GM12878 (cell line): ENCODE measurements at regions not wholly inside any gene's neighbourhood (a gene's known extent, or its start where the extent isn't known, plus 50 kb on each side); places are given as distances from the start of the nearest gene placed in this dataset.

Experiments
- ATAC-seq: fragments of 200-7000 bp; cut with Tn5 transposase; 3 replicates; pipeline ENCODE4 v1.9.1; 2020; ENCODE audit warnings: mild to moderate bottlenecking, moderate library complexity
- BruUV-seq: library from RNA; stranded (reverse); fragments of 400-500 nt; replicated peaks from 2 replicates; lab custom pipeline; 2021; lab: Mats Ljungman, UMichigan
- CTCF ChIA-PET: fragments of 300-600 bp; sonication (Branson Sonifier 250); formaldehyde crosslinking; extraction: SDS; loops from one replicate; lab custom pipeline; 2021; ENCODE audit warnings: inconsistent platforms; lab: Yijun Ruan, JAX
- POLR2A ChIA-PET: fragments of 350-600 bp; formaldehyde crosslinking; extraction: SDS; loops from one replicate; lab custom pipeline; 2021; ENCODE audit warnings: inconsistent platforms; lab: Charles Lee
- RAD21 ChIA-PET: fragments of 300-600 bp; sonication (Branson Sonifier 250); formaldehyde crosslinking; loops from one replicate; lab custom pipeline; 2023; ENCODE audit warnings: antibody characterized with exemption; ENCODE audit not compliant: unreplicated experiment; lab: Charles Lee
- SMC1A ChIA-PET: fragments of 300-600 bp; sonication (Branson Sonifier 250); formaldehyde crosslinking; loops from one replicate; lab custom pipeline; 2023; ENCODE audit not compliant: unreplicated experiment, uncharacterized antibody; lab: Charles Lee
- DNase-seq: peaks from one replicate; pipeline ENCODE4 v3.0.0-alpha.2; 2011; ENCODE audit warnings: low read depth, low spot score
- FAIRE-seq: peaks from 3 replicates; lab custom pipeline; 2011; peaks lifted over from hg19 to GRCh38; lab: Jason Lieb, UNC
- H2AFZ ChIP-seq: 2 replicates; pipeline ENCODE4 v1.6.0; 2011; ENCODE audit warnings: low read depth, low read length, control low read depth; ENCODE audit not compliant: control insufficient read depth
- H3K27ac ChIP-seq: 2 replicates; pipeline ENCODE4 v1.5.1; 2011; ENCODE audit warnings: control low read depth; ENCODE audit not compliant: control insufficient read depth, insufficient read depth
- H3K27me3 ChIP-seq, 2 experiments: replicated peaks in 1 of 2; 2 replicates each; pipeline versions ENCODE4 v1.6.0 to v1.6.1; 2011; ENCODE audit warnings: low read length in 1 of 2; ENCODE audit not compliant: control insufficient read depth in 2 of 2, insufficient read depth in 2 of 2
- H3K36me3 ChIP-seq, 2 experiments: 2 replicates each; pipeline ENCODE4 v1.5.1; 2011; ENCODE audit warnings: low read length in 1 of 2; ENCODE audit not compliant: control insufficient read depth in 2 of 2, insufficient read depth in 2 of 2
- H3K4me1 ChIP-seq: 2 replicates; pipeline ENCODE4 v1.6.1; 2011; ENCODE audit warnings: mild to moderate bottlenecking, low read length, moderate library complexity, mixed read lengths; ENCODE audit not compliant: control insufficient read depth, insufficient read depth
- H3K4me2 ChIP-seq: 2 replicates; pipeline ENCODE4 v1.6.0; 2011; ENCODE audit warnings: control low read depth; ENCODE audit not compliant: control insufficient read depth, insufficient read depth
- H3K4me3 ChIP-seq: fragments of 200-600 bp; sonication (generic); 2 replicates; pipeline ENCODE4 v1.5.1; 2016
- H3K79me2 ChIP-seq: 2 replicates; pipeline ENCODE4 v1.6.0; 2011; ENCODE audit warnings: low read length; ENCODE audit not compliant: control insufficient read depth, insufficient read depth
- H3K9ac ChIP-seq: 2 replicates; pipeline ENCODE4 v1.8.0; 2011; ENCODE audit warnings: low read length, control low read depth, mixed read lengths; ENCODE audit not compliant: control insufficient read depth, insufficient read depth
- H3K9me3 ChIP-seq: replicated peaks from 3 replicates; pipeline ENCODE4 v1.5.1; 2011; ENCODE audit warnings: mild to moderate bottlenecking, low read length; ENCODE audit not compliant: control insufficient read depth, insufficient read depth
- H4K20me1 ChIP-seq: 2 replicates; pipeline ENCODE4 v1.6.0; 2011; ENCODE audit not compliant: control insufficient read depth, insufficient read depth
- ATF3 ChIP-seq: IDR thresholded peaks from 2 replicates; pipeline ENCODE4 v1.6.1; 2011; ENCODE audit warnings: low read depth, mild to moderate bottlenecking, low read length, moderate library complexity, borderline replicate concordance; ENCODE audit errors: extremely low read depth
- BACH1 ChIP-seq: fragments of 450-650 bp; IDR thresholded peaks from 2 replicates; pipeline ENCODE4 v1.6.1; 2017; ENCODE audit warnings: mild to moderate bottlenecking, borderline replicate concordance
- FOXK2 ChIP-seq: fragments of 450-650 bp; IDR thresholded peaks from 2 replicates; pipeline ENCODE4 v1.6.1; 2017; ENCODE audit warnings: mild to moderate bottlenecking, moderate library complexity
- HDGF ChIP-seq: fragments of 450-650 bp; IDR thresholded peaks from 2 replicates; pipeline ENCODE4 v1.6.1; 2016; ENCODE audit warnings: antibody characterized with exemption
- MYB ChIP-seq: fragments of 150-350 bp; IDR thresholded peaks from 2 replicates; pipeline ENCODE4 v1.6.1; 2014; ENCODE audit warnings: mild to moderate bottlenecking, low read depth, low read length, borderline replicate concordance
- NFYA ChIP-seq: IDR thresholded peaks from 2 replicates; pipeline ENCODE4 v1.6.1; 2011; ENCODE audit warnings: low read depth, mild to moderate bottlenecking, low read length, improper control_type of control experiment, borderline replicate concordance
- WGBS: methylation state at CpG from one replicate; pipeline ENCODE4 v1.1.6; 2016; ENCODE audit warnings: low lambda C conversion rate; ENCODE audit not compliant: insufficient replicate concordance, insufficient coverage; ENCODE audit errors: missing lambda C conversion rate; 5-methylcytosine and 5-hydroxymethylcytosine counted together
- in situ Hi-C: fragments of 300-500 bp; cut with MboI; formaldehyde crosslinking; loops from 9 replicates; pipeline ENCODE4 v1.14.3; 2018; ENCODE audit warnings: mixed read lengths
- intact Hi-C: fragments of 100-400 bp; cut with micrococcal nuclease; formaldehyde crosslinking; loops from one replicate; pipeline ENCODE4 v1.14.2; 2022; ENCODE audit not compliant: unreplicated experiment

GRCh38 chr6:53984581-53984980 lies 126.7 kb upstream of the MLIP start:
- H3K4me2 ChIP-seq, result no peak overlapping the region
- ATAC-seq, result no peak
- TF ChIP-seq BACH1 (no peak), NFYA (no peak), FOXK2 (no peak), ATF3 (no peak)
- ChIA-PET RAD21 (no interaction called here), POLR2A (no interaction called here), SMC1A (interaction anchor here (0.6 kb wide), 1 partner anchor 286 kb away, joined by 3 read pairs; no protein-coding TSS in a partner anchor), CTCF (interaction anchor here (1.2 kb wide), 1 partner anchor 21 kb away, joined by 3 read pairs; no protein-coding TSS in a partner anchor)
- DNase-seq, result no peak
- no TSS peak for BruUV-seq
- no peak overlapping the region for H2AFZ ChIP-seq
- H3K27me3 ChIP-seq, result no peaks in the 10 kb centered on the region; a peak in 1 of 4 replicates
- WGBS, result 2% methylated on average over 3 of the region's 3 CpGs
- H3K4me1 ChIP-seq, result no peaks in the 10 kb centered on the region
- no peaks in the 10 kb centered on the region for H3K36me3 ChIP-seq
- no peak overlapping the region for H3K9ac ChIP-seq
- H3K27ac ChIP-seq, result no peak overlapping the region
- intact Hi-C loops, result loop anchor here (10.0 kb wide), 1 partner anchor 700 kb away; no protein-coding TSS in a partner anchor
- in situ Hi-C loops, result loop anchor here (5.0 to 10.0 kb wide), 3 partner anchors 280 to 1250 kb away; no protein-coding TSS in a partner anchor
- FAIRE-seq, result no peak
- no peaks in the 10 kb centered on the region for H4K20me1 ChIP-seq
- no peak overlapping the region for H3K4me3 ChIP-seq
- no peaks in the 10 kb centered on the region for H3K9me3 ChIP-seq
- no peaks in the 10 kb centered on the region for H3K79me2 ChIP-seq

- 0% methylated on average over 1 of the region's 1 CpG for WGBS
- Histone ChIP-seq H4K20me1 (no peaks in the 10 kb centered on the region), H3K4me3 (no peak overlapping the region), H3K36me3 (no peaks in the 10 kb centered on the region), H3K27ac (no peak overlapping the region), H3K9ac (no peak overlapping the region), H3K79me2 (no peaks in the 10 kb centered on the region), H3K9me3 (no peaks in the 10 kb centered on the region), H2AFZ (no peak overlapping the region), H3K4me1 (no peaks in the 10 kb centered on the region), H3K4me2 (no peak overlapping the region), H3K27me3 (no peaks in the 10 kb centered on the region; a peak in 1 of 4 replicates)
- FAIRE-seq (no peak), ATAC-seq (no peak), DNase-seq (no peak)
- SMC1A ChIA-PET, result interaction anchor here (0.7 to 2.1 kb wide), 5 partner anchors 9 to 1007 kb away, joined by 3 to 6 read pairs (median 3); no protein-coding TSS in a partner anchor
- intact Hi-C loops (loop anchor here (5.0 to 10.0 kb wide), 3 partner anchors 699 to 1257 kb away; no protein-coding TSS in a partner anchor), in situ Hi-C loops (loop anchor here (10.0 kb wide), 2 partner anchors 279 to 1249 kb away; no protein-coding TSS in a partner anchor)
- no peak for TF ChIP-seq HDGF
- no peak for TF ChIP-seq MYB
- POLR2A ChIA-PET, result no interaction called here
- CTCF ChIA-PET, result interaction anchor here (0.6 to 2.2 kb wide), 14 partner anchors 7 to 1084 kb away, joined by 3 to 13 read pairs (median 4); no protein-coding TSS in a partner anchor
- BruUV-seq, result no TSS peak
- RAD21 ChIA-PET, result interaction anchor here (0.6 to 1.7 kb wide), 3 partner anchors 282 to 1095 kb away, joined by 3 to 5 read pairs (median 3); no protein-coding TSS in a partner anchor
These were observed 125.9 kb upstream of the MLIP start for GRCh38 chr6:53985366-53985765.
